Stimulated activated CD4-positive, alpha-beta T cell treated with anti-CD3 and anti-CD28 coated beads, Interleukin-2, amount 100 ng/mL, for 4 hours (primary cell): ENCODE measurements at regions not wholly inside any gene's neighbourhood (a gene's known extent, or its start where the extent isn't known, plus 50 kb on each side); places are given as distances from the start of the nearest gene placed in this dataset.

Experiments used
- DNase-seq: peaks from one replicate; pipeline ENCODE4 v3.0.0-alpha.2; 2020; ENCODE audit warnings: low read depth

DNA sequence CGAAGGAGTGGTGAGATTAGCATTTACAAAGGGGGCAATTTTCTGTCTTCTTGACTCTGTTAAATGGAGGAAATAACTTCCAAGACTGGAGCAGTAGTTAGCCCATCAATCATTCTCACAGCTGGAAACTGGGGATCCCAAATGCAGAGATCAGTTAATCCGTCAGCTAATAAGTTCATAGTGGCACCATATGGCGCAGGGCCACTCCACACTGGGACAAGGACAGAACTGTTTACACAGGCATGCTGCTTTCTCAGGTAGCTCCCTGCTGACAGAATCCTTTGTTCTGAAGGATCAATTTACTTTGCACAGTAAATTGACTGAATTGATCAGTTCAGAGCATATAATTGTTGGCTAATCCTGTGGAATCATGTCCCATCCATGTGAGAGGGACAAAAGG lies 395.7 kb downstream of the TMEM161B start:
- no peak for DNase-seq

GRCh38 chr5:87868792-87869191 lies 399.9 kb downstream of the TMEM161B start:
- no peak for DNase-seq

GRCh38 chr5:87867281-87867680 lies 401.4 kb downstream of the TMEM161B start:
- DNase-seq = no peak

DNA sequence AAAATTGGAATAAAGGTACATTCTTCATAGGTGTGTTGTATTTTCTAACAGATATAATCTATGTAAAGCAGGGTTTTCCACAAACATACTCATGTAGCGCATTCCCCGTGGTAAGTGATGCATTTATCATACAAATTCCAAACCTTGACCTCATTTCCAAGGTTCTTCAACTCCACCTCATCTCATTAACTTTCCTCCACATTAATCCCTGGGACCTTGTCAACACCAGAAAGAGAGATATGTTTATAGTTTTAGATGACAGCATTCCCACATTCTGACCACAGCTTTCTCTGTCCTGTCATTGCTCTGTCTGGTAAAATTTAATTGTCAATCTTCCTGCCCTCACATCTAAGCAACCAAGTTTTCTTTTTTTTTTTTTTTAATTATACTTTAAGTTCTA lies 415.1 kb downstream of the TMEM161B start:
- no peak for DNase-seq

DNA sequence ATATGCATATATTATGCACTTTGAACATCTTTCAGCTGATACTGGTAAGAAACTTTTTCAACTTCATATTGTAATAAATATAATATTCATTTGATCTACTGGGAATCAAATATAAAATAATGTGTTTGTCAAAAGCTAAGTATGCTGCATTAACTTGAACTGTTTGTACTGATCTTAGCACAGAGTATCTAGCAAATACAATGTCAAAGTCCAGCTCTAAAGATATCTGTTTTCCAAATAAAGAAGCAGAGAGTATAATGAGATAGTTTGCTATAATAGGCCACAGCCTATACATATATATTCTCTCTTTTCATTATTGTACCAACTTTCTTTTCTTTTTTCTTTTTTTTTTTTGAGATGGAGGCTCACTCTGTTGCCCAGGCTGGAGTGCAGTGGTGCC lies 417.0 kb downstream of the TMEM161B start:
- no peak for DNase-seq

GRCh38 chr5:87850843-87851242 lies 417.8 kb downstream of the TMEM161B start:
- DNase-seq = no peak

- no peak for DNase-seq
Measured at GRCh38 chr5:87845734-87846133, 422.9 kb downstream of the TMEM161B start.

DNA sequence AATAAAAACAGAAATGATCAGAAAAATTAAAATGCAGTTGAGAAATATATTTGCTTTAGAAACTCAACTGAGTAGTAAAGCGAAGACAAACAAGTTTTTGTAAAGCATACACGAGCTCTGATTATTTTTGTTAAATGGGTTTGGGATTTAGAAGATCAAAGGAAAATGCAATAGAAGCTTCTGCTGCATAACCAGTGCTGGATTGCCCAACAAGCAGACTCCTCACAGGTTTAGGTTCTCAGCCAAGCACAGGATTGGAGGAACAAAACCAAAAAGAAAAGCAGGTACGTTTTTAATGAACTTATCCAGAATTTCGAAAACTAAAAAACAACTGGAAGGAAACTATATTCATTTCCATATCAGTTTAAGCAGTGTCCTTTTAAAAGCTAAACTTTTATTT lies 423.8 kb downstream of the TMEM161B start:
- no peak for DNase-seq

GRCh38 chr5:87844449-87844848 lies 424.2 kb downstream of the TMEM161B start:
- DNase-seq = no peak

DNA sequence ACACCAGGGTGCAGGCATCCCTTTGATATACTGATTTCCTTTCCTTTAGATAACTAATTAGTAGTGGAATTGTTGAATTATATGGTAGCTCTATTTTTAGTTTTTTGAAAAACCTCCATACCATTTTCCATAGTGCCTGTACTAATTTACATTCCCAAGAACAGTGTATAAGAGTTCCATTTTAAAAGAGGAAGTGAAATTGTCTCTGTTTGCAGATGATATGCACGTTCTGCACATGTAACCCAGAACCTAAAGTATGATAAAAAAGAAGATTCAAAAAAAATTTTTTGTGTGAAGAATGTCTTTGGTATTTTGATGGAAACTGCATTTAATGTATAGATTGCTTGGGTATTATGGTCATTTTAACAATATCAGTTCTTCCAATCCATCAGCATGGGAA lies 424.0 kb upstream of the CCNH start:
- DNase-seq = no peak

DNA sequence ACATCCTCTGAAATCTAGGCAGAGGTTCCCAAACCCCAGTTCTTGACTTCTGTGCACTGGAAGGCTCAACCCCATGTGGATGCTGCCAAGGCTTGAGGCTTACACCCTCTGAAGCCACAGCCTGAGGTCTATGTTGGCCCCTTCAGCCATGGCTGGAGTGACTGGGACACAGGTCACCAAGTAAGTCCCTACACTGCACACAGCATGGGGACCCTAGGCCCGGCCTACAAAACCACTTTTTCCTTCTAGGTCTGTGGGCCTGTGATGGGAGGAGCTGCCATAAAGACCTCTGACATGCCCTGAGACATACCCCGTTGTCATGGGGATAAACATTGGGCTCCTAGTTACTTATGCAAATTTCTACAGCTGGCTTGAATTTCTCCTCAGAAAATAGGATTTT lies 418.8 kb upstream of the CCNH start:
- no peak for DNase-seq

DNA sequence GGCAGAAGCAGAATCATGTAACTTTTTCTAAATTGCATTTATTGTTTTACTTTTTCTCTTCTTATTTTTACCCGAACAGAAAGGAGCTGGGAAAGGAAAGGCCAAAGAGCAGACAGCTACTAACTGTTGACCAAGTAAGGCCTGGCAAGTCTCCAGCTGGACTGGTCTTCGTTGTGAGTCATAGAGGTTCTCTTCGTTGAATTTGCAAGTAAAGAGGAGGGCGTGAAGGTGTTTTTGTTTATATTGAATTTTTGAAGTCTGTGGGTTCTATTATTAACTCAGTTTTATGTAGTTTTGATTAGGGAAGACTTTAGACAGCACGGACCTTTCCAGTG lies 416.5 kb upstream of the CCNH start:
- DNase-seq = no peak

DNA sequence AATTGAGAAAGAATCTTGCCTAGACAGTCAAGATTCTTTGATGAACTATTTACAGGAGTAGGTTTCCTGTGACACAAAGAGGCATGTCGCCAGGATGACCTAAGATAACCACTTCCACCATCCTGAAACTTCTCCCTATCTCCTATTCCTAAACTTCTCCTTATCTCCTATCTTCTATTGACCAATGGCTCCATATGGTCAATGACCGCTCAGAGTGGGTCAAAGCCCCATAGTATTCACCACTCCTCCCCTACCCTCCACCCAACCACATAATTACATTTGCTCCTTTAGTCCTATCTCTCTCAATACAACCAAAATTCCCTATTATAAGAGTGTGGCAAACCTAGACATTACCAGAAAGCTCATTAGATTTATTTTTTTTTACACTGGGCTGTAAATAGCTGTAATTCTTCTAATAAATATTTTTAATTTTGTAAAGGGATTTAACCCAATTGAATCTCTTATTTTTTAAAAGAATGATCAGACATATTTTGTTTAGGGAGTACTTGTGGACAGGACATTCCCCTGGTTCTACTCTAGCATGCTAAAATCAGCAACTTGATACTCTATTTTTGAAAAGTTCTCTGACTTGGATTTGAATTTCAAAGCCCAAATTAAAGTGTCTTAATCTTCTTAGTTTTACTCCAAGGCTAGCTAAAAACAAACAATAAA lies 416.0 kb upstream of the CCNH start:
- no peak for DNase-seq

GRCh38 chr5:87827539-87827938 lies 414.8 kb upstream of the CCNH start:
- no peak for DNase-seq

GRCh38 chr5:87826507-87826906 lies 413.8 kb upstream of the CCNH start:
- DNase-seq = no peak

GRCh38 chr5:87825583-87825982 lies 412.9 kb upstream of the CCNH start:
- DNase-seq = no peak

- DNase-seq = no peak
Measured at GRCh38 chr5:87807783-87808182, 395.1 kb upstream of the CCNH start.

- no peak for DNase-seq
Measured at GRCh38 chr5:87803352-87803751, 390.6 kb upstream of the CCNH start.

DNA sequence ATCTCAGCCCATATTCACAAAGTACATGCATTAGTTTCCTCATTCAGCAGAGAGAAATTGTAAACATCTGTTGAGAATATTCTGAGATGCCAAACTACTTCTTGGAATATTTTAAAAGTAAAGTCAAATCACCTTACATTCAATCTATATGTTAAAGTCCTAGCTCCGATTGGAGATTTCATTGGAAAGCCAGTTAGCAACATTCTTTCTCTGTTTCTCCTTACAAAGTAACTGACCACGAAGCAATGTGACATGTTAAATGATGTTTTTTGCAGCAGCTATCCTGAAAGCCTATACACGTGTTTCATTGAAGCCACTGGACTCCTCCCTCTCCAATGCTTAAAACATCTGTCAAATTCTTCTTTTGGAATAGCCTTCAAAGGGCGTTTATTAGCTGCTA lies 379.1 kb upstream of the CCNH start:
- DNase-seq = no peak

- no peak for DNase-seq
Measured at GRCh38 chr5:87788416-87788815, 375.7 kb upstream of the CCNH start.

DNA sequence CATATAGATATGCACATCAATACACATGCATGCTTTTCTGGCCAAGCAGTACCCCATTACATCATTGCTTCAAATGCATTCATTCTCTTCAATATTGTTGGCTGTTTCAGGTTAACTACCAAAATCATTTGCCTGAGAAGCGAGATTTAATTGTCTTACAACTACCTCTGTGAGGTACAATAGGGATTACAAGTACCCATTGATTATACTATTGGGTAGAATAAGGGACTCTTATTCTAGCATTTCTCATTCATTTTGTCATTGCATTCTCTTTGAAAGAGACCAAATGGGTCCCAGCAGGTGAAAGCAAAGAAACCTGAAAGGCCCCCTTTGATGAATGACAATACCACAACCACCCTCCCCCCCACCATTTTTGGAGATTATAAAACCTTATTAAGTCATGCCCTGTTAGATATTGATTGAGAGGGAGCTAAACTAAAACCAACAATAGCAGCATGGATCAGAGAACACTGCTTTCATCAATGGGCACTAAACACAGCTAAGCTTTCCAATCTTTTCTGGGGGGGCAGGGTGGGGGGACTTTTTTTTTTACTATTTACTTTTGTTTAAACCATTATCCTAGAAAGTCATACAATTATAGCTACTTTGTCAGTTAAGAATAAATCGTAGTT lies 375.0 kb upstream of the CCNH start:
- no peak for DNase-seq

GRCh38 chr5:87787086-87787485 lies 374.4 kb upstream of the CCNH start:
- DNase-seq = no peak

DNA sequence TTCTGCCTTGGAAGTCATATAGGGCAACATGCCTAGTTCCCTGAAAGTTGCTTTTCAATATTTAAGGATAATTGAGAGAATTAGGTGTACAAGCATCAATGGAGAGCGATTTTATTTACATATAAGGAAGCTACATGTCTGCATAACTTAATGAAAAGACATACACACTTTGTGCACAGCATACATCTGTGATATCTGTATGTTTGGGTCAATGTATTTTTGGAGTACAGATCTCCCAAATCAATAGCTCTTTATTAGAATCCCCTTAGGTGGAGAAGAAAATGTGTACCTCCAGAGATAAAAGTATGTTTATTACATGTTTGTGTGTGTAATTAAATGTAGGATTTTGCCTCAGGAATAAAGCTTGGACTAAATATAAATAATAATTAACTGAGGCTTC lies 373.7 kb upstream of the CCNH start:
- DNase-seq = no peak

GRCh38 chr5:87785554-87786335 lies 373.0 kb upstream of the CCNH start:
- no peak for DNase-seq
